Left forelimb (tissue), 1 donor: ENCODE measurements at regions not wholly inside any gene's neighbourhood (a gene's known extent, or its start where the extent isn't known, plus 50 kb on each side); places are given as distances from the start of the nearest gene placed in this dataset.
"Not testable (repeated sequence)": the region's sequence is repeated elsewhere in the genome, so short reads cannot be mapped to it uniquely, and the experiment has no call there.

Source experiments
- DNase-seq: peaks from one replicate; pipeline ENCODE4 v3.0.0-alpha.2; 2018; ENCODE audit warnings: low spot score

GRCh38 chr7:152541892-152542291 lies 106.1 kb upstream of the KMT2C start:
- DNase-seq, result no peak

GRCh38 chr7:152539190-152539495 lies 103.3 kb upstream of the KMT2C start:
- not testable (repeated sequence) for DNase-seq

DNA sequence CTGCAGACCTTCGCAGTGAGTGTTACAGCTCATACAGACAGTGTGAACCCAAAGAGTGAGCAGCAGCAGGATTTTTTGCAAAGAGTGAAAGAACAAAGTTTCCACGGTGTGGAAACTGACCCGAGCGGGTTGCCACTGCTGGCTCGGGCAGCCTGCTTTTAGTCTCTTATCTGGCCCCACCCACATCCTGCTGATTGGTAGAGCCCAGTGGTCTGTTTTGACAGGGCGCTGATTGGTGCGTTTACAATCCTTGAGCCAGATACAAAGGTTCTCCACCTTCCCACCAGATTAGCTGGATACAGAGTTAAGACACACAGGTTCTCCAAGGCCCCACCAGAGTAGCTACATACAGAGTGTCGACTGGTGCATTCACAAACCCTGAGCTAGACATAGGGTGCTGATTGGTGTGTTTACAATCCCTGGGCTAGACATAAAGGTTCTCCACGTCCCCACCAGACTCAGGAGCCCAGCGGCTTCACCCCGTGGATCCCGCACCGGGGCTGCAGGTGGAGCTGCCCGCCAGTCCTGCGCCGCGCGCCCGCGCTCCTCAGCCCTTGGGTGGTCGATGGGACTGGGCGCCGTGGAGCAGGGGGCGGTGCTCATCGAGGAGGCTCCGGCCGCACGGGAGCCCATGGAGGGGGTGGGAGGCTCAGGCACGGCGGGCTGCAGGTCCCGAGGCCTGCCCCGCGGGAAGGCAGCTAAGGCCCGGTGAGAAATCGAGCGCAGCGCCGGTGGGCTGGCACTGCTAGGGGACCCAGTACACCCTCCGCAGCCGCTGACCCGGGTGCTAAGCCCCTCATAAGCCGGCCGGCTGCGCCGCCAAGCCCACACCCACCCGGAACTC lies 102.8 kb upstream of the KMT2C start:
- not testable (repeated sequence) for DNase-seq

GRCh38 chr7:152537639-152538038 lies 101.8 kb upstream of the KMT2C start:
- no peak for DNase-seq

GRCh38 chr7:152528612-152529011 lies 92.8 kb upstream of the KMT2C start:
- no peak for DNase-seq

DNA sequence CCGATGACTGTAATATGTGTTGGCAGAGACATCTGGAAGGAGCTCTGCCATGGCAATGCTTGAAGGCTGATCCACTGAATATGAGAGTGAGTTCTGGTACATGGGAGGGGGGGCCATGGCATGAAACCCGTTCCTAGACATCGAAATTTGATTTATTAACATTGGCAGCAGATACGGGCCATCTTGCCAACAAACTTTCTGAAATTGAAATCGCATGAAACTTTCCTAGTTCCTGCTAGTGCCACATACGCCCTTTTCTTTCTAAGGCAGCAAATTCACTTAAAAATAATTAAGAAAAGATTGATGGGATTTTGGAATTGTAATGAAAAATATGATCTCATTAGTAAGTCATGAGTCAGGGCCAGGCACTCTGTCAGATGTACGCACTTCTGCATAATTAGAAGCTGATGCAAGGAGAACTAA lies 91.8 kb upstream of the KMT2C start:
- no peak for DNase-seq

DNA sequence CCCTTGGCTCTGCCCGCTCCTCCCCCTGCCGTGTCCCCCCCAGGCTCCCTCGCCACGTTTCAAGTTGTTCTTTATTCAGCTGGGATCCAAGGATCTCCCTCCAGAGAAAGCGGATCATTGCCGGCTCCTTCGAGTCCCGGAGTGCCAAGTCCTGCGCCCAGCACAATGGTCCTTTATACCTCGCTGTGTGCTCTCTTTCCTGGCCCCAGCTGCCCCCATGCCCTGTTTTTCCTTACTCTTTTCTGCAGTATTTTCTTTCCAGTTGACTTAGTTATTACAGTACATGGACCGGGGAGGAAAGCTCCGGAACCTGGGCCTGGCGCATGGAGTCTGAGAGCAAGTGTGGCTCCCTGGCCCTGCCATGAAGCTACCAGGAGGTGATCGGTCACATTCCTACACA lies 88.1 kb upstream of the KMT2C start:
- no peak for DNase-seq

- DNase-seq, result peak; percentile 78
These were observed 86.8 kb upstream of the KMT2C start for GRCh38 chr7:152522571-152523067.

- DNase-seq, result no peak
These were observed 85.9 kb upstream of the KMT2C start for GRCh38 chr7:152521420-152522337.

- DNase-seq, result no peak
These were observed 85.1 kb upstream of the KMT2C start for GRCh38 chr7:152520861-152521302.

- DNase-seq, result no peak
These were observed 83.5 kb upstream of the KMT2C start for GRCh38 chr7:152519290-152519689.

DNA sequence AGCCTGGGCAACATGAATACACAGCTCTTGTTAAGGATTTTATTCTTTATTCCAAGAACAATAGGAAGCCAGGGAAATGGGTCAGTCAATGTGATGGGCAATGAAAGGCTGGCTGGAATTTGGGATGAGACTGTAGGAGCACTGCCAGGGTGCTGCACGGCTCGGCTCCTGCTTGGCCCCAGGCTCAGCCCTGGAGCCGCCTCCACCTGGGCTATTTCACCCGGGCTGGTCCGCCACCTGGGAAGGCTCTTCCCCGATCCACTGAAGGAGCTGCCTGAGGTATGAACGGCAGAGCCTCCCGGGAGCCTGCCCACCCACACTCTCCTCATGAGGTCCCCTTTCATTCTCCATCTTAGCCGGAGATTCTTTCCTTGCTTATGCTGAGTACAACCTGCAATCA lies 80.4 kb upstream of the KMT2C start:
- no peak for DNase-seq

- DNase-seq, result not testable (repeated sequence)
These were observed 79.6 kb upstream of the KMT2C start for GRCh38 chr7:152515266-152515950.

GRCh38 chr7:152514771-152515105 lies 78.9 kb upstream of the KMT2C start:
- no peak for DNase-seq

DNA sequence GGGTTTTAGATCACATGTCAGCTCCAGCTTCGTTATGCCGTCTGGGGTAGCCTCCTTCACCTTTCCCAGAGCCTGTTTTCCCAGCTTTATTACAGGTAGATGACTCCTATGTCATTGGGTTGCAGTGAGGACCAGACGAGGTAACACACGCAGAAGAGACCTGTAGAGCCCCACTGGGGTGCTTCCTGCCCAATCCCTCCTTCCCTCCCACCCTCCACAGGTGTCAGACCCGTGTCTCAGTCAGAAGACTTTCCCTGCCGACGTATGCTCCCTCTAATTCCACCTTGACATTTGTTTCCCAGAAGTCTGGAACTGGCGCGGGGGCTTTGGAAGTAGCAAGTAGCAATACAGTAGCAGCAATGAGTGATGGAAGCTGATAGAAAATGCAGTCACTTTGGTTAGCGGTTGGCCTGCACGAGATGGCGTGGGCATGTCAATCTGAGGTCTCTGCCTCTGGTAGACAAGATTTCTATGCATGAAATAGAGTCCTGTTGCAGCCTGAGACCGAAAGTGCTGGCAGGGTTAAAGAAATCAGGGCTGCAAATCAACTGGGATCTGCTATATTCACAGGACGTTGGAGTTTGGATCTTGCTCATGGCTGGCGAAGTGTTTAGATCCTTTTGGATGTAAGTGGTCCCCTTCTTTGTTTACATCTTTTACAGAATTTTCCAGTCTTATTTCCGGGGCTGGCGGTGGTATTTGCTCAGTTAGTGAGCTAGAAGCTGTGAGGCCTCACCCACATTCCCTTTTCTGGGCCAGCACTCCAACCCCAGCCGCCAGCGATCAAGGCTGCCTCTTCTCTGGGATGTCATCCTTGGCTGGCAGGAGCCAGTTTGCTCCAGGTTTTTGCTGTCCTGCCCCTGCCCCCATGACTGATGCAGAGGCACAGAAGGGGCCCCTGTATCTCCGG lies 78.3 kb upstream of the KMT2C start:
- DNase-seq, result no peak

DNA sequence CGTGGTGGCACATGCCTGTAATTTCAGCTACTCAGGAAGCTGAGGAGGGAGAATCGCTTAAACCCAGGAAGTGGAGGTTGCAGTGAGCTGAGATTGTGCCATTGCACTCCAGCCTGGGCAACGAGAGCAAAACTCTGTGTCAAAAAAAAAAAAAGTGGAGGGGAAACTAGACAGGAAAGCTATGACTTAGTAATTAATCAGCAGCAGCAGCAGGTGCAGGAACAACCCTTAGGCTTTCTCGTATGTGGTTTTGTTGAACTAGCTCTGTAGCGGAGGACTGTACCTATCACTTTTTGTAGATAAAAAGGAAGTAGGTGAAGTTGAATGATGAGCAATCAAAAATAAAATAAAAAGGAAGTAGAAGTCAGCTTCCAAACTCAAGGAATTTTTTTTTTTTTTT lies 76.9 kb upstream of the KMT2C start:
- DNase-seq, result no peak

DNA sequence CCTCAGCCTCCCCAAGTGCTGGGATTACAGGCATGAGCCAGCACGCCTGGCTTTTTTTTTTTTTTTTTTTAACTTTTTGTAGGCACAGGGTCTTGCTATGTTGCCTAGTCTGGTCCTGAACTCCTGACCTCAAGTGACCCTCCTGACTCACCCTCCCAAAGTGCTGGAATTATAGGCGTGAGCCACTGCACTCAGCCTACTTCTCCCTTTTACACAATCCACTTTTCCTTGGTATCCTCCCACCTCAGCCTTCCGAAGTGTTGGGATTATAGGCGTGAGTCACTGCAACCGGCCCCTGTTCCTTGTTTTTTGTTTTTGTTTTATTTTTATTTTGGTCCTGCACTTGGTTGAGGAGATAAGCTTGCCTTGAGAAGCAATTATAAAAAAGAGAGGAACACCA lies 75.9 kb upstream of the KMT2C start:
- DNase-seq, result no peak

GRCh38 chr7:152508701-152509100 lies 72.9 kb upstream of the KMT2C start:
- DNase-seq, result no peak

DNA sequence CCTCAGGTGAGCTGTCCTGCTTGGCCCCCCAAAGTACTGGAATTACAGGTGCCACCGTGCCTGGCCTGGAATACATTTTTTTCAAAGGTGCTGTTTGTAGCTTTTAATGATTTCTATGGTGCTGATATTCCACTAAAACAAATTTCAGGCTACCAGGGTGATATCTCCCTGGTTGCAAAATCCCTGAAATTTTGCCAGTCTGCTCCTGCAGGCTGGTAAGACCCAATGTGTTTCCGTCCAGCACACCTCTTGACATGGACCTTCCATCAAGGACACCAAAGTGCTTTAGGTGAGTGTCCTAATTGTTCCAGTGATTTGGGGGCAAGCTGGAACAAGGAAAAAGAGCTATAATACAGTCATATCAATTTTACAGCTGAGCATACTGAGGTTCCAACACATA lies 69.8 kb upstream of the KMT2C start:
- DNase-seq, result no peak

- DNase-seq, result no peak
These were observed 69.0 kb upstream of the KMT2C start for GRCh38 chr7:152504816-152505215.

GRCh38 chr7:152504367-152504766 lies 68.6 kb upstream of the KMT2C start:
- no peak for DNase-seq
